Activated naive CD4-positive, alpha-beta T cell treated with anti-CD3 and anti-CD28 coated beads, Interleukin-2, amount 50 U/mL, for 72 hours (primary cell): ENCODE measurements at regions not wholly inside any gene's neighbourhood (a gene's known extent, or its start where the extent isn't known, plus 50 kb on each side); places are given as distances from the start of the nearest gene placed in this dataset.
"Not testable (repeated sequence)": the region's sequence is repeated elsewhere in the genome, so short reads cannot be mapped to it uniquely, and the experiment has no call there.

Experiments
- ATAC-seq, 2 donors: fragments of 150-1000 bp; cut with Tn5 transposase; 2 replicates each; pipeline ENCODE4 v1.10.0; 2021; ENCODE audit warnings: mild to moderate bottlenecking in 2 of 2, moderate library complexity in 2 of 2
- DNase-seq, 2 donors: peaks; one replicate each; pipeline ENCODE4 v3.0.0; 2021 to 2022; ENCODE audit warnings: low spot score in 2 of 2
- H3K27ac Mint-ChIP-seq, 2 donors: one replicate each; pipeline ENCODE4 v1.8.0; 2022; ENCODE audit warnings: mild to moderate bottlenecking in 2 of 2, mixed read lengths in 2 of 2
- H3K36me3 Mint-ChIP-seq, 2 donors: one replicate each; pipeline ENCODE4 v1.8.0; 2022; ENCODE audit warnings: mixed read lengths in 2 of 2
- H3K9me3 Mint-ChIP-seq, 2 donors: one replicate each; pipeline ENCODE4 v1.8.0; 2022; ENCODE audit warnings: mixed read lengths in 2 of 2

DNA sequence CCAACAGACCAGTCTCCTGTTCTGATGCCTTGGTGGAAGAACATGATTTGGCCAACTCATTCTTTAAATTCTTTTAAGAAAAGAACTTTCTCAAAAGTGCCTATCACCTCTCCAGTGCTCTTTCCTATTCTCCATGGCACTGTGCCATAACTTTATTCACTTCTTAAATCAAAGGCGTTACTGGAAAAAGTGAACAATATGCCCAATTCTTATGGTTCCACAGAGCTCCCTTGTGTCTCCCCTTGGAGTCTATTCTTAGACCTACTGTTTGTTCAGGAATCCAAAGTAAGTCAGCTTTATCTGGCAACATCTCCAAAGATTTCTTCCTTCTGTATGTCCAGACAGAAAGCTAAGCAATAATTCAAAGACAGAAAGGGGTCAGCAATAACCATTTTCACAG, 111.9 kb upstream of the MAGI3 start:
- no peaks in the 10 kb centered on the region for H3K9me3 Mint-ChIP-seq
- ATAC-seq (no peak), DNase-seq (no peak)
- no peak overlapping the region for H3K27ac Mint-ChIP-seq
- no peaks in the 10 kb centered on the region for H3K36me3 Mint-ChIP-seq

DNA sequence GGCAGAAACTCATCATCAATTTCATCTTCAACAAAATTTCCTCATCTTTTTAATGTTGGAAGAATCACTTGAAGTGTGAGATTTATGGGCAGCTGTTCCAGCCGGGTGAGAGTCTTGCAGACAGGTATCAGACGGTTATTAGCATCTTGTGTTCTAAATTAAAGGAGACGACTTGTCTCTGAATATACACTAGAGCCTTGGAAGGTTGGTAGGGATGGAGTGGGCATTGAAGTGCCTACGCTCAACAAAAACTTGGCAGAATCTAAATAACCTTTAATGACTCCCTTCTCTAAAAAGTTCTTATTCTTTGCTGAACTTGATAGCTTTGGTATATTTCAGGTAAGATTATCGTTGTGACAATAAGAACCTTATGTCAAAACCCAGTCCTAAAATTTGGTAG, 111.5 kb upstream of the MAGI3 start:
- no peak for DNase-seq
- Mint-ChIP-seq H3K36me3 (no peaks in the 10 kb centered on the region), H3K9me3 (no peaks in the 10 kb centered on the region), H3K27ac (no peak overlapping the region)
- ATAC-seq, result no peak

DNA sequence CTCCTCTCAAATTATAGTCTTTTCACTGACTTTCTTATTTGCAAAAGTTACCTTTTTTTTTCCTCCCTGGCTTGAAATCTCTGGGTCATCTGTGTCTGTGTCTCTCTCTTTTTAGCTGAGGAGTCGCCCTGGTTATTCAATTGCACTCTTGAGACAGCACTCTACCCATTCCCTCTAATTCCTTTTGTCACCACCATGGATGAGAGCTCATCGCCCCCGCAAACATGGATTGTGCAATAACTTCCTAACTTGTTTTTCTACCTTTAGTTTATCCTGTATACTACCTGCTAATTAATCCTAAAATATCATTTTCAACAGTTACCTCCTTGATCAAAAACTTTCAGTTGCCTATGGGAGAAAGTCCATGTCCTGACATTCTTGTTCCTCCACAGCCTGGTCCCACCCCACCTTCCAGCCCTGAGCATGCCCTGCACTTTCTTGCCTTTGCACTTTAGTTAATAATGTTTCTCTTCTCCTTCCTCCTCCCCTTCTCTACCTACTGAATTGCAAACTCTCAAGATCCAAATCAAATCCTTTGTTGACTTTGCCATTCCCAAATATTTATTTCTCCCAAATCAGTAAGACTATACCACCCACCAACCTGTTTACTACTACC, 110.4 kb upstream of the MAGI3 start:
- ATAC-seq, result no peak
- no peaks in the 10 kb centered on the region for H3K36me3 Mint-ChIP-seq

DNA sequence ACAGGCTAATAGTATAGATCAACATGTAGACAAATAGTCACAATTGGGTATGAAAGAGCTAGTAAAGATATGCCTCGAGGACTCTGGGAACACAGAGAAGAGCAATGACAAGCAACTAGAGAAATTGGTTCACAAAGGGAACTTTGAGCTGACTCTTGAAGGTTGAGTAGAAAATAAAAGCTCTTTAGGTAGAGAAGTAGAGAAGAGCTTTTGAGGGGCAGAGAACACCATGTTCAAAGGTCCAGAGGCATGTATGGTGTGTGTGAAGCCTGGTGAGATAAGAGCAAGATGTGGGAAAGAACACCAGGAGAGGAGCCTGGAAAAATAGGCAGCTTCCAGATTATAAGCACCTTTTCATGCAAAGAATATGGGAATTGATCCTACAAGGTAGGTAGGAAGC, 109.7 kb upstream of the MAGI3 start:
- DNase-seq (no peak), ATAC-seq (no peak)
- no peaks in the 10 kb centered on the region for H3K36me3 Mint-ChIP-seq

More for the DNA sequence above, 110.4 kb upstream of the MAGI3 start:
- no peaks in the 10 kb centered on the region for H3K9me3 Mint-ChIP-seq
- H3K27ac Mint-ChIP-seq, result no peak overlapping the region
- DNase-seq, result no peak

DNA sequence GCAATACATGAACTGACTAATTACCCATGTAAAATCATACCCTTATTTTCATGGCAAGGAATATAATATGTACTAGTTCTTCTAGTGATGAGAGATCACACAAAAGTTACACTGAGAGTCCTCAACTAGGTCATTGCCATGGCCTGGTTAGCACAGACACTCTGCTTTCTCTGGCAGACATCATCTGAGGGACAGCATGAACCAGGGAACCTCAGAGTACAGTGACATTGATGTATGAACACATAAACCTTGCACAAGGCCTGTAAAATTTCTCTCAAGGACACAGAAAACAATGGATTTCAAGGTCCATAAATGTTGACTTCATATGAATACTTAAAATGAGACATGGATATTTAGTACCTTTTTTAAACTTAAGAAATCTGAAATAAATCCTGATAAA, 108.8 kb upstream of the MAGI3 start:
- DNase-seq (no peak), ATAC-seq (no peak)
- Mint-ChIP-seq H3K36me3 (no peaks in the 10 kb centered on the region), H3K27ac (no peak overlapping the region), H3K9me3 (no peaks in the 10 kb centered on the region)

More for the DNA sequence above, 109.7 kb upstream of the MAGI3 start:
- Mint-ChIP-seq H3K9me3 (no peaks in the 10 kb centered on the region), H3K27ac (no peak overlapping the region)

DNA sequence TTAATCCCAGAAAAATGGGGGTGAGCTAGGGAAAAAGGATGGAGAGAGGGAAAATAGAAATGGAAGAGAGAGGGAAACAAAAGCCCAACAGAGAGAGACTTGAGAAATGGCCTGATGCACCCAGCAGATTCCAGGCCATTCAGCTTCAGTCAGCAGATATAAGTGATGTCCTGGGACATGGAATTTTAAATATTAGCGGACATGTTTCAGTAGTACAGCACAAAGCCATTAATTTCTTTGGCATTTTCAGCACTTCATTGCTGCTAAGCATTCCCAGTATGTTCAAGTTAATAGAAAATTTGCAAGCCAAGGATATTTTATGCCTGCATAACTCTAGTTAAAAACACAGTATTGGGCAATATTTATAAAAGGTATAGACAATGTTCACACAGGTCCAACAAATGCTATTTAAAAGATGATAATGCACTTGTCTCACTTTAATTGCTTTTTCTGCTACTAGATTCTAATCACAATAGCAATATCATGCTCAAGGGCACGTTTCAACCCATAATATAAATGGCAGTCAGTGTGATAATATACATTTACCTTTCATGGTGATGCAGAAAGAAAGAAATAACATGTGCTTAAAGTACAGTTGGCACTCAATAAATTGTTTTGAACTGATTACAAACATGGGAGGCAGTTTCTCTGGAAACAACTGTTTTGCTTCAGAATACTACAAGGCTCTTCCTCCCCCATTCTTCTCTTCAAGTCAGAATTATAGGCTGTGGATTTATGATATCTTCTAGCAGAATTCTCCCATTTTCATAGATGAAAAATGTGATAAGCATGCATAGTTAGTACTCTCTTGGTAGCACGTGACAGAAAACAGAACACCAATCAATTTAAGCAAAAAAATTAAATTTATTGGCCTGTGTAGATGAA, 108.1 kb upstream of the MAGI3 start:
- DNase-seq (no peak), ATAC-seq (no peak)
- H3K27ac Mint-ChIP-seq, result no peak overlapping the region
- H3K36me3 Mint-ChIP-seq, result no peaks in the 10 kb centered on the region
- no peaks in the 10 kb centered on the region for H3K9me3 Mint-ChIP-seq

DNA sequence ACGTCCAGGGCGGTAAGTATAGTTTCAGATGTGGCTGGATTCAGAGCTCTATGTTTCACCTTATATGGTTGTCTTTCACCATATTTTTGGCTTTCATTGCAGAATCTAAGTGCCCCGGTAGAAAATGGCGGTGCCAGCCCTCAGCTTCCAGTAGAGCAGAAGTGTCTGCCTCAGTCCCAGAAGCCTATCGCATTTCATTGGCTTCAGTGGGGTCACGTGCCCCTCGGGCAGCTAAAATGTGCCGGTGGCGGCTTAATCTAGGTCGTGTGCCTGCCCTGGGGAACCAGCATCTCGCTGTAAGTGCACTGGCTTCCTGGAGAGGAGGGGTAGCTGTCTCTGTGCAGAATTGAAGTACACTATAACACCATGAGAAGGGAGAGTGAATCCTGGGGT, 107.4 kb upstream of the MAGI3 start:
- Mint-ChIP-seq H3K27ac (no peak overlapping the region), H3K36me3 (no peaks in the 10 kb centered on the region), H3K9me3 (no peaks in the 10 kb centered on the region)
- no peak for DNase-seq
- ATAC-seq, result no peak

DNA sequence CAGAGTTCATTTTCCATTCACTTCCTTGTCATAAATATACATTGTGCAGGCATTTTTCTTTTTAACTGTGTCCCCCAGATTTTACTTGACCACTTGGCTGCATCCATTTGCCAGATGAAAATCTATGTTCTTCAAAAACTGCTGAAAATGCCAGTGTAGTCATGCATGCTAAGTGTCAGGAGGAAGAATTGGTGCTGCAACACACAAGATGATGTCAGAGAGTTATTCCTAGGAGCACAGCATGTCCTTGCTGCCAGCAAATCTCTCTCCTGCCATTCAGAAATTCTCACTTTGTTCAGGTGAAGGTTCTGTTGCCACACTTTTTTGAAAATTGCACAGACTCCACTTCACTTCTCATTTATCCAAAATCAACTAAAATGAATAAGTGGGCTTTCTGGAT, 106.4 kb upstream of the MAGI3 start:
- Mint-ChIP-seq H3K9me3 (no peaks in the 10 kb centered on the region), H3K27ac (no peak overlapping the region), H3K36me3 (no peaks in the 10 kb centered on the region)
- ATAC-seq (no peak), DNase-seq (no peak)

DNA sequence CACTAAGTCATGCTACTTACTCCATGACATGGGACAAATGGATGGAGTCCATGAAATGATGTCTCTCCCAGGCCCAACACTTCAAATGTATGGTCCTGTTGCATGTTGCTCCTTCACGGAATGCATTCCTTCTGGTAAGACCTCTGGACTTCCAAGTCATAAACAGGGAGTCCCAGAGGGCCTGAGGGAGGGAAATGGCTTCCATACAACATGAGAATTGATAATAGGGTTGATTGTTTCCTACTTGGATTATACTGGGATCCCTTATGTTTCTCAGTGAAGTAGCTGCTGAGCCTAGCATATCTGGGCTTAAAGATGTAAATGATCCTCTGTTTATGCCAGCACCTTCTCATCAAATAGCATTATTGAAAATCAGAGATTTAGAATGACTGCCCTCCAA, 104.2 kb upstream of the MAGI3 start:
- no peak overlapping the region for H3K27ac Mint-ChIP-seq
- H3K9me3 Mint-ChIP-seq, result no peaks in the 10 kb centered on the region
- no peak for DNase-seq
- H3K36me3 Mint-ChIP-seq, result no peaks in the 10 kb centered on the region
- ATAC-seq, result no peak

DNA sequence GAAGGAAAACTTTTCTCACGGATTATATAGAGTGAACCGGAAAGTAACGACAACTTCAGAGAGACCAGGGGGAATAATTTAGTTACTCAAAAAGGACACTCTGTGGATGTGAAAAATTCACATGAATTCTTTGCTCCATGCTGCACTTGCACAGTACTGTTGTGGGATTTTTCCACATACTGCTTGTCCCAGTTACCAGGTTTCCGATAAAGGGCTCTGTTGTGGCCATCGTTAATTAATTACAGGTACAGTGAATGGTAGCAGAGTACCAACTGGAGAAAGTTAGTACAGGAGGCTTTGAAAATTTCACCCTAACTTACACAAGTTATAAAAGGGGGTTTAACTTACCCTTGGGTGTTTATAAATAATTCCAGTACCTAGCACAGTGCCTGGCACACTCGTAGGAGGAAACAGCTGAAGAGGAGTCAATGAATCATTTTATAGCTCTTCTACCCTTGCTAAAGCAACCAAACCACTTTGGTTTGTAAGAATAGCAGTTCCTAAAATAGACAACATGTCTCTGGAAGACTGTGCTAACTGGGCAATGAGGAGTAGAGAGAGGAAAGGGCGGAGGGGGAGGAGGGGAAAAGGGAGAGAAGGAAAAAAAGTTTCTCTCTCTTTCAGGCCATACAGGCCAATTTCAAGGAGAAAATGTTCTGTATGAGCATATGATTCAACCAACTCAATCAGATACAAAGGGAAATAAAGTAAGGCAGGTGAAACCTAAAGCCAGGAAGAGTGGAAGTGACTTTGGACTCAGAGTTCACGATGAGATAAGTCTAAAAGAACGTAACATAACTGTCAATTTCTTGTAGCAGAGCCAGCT, 98.3 kb upstream of the MAGI3 start:
- Mint-ChIP-seq H3K27ac (no peak overlapping the region), H3K9me3 (no peaks in the 10 kb centered on the region), H3K36me3 (no peaks in the 10 kb centered on the region)
- DNase-seq (no peak), ATAC-seq (no peak)

DNA sequence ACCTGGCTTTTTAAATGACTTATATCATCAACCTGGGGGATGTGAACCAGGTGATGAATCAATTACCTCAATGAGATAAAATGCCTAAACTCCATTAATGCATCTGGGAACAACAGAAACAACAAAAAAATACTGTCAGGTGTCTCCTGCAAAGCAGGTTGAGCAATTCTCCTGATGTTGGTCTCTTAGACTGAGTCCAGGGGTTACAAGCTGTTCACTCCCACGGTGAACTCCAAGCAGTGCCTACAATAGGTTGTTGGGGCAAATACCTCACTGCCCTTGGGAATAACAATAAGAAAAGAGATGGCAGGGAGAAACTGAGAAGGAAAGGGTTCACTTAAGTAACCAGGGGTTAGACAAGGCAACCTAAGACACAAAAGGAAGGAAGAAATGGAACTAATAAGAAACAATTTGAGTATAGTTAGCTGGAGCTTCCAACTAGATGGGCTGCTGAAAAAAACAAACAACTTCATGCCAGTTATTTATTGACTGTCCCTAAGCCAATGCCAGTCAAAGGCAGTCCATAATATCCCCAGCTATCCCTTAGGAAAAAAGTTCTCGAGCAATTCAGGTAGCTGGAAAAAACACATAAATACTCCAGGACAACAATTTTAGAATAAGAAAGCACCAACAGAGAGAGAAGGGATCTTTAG, 97.6 kb upstream of the MAGI3 start:
- DNase-seq (no peak), ATAC-seq (no peak)
- H3K36me3 Mint-ChIP-seq, result no peaks in the 10 kb centered on the region
- no peaks in the 10 kb centered on the region for H3K9me3 Mint-ChIP-seq
- H3K27ac Mint-ChIP-seq, result no peak overlapping the region

DNA sequence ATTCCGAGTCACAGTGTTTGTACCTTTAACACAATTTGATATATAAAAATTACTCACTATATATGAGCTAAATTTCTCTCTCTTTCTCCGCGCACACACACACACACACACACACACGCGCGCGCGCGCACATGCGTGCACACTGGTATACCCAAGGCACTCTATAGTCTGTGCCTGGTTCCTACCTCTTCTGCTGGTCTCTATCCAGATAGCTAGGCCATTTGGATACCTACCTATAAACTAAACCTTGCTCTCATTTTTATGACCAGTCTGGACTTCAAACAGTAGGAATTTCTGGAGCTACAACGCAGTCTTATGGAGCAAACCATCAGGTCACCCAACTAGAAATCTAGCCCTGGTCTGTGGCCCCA, 97.1 kb upstream of the MAGI3 start:
- ATAC-seq, result no peak
- Mint-ChIP-seq H3K9me3 (no peaks in the 10 kb centered on the region), H3K36me3 (no peaks in the 10 kb centered on the region), H3K27ac (no peak overlapping the region)
- DNase-seq, result no peak

DNA sequence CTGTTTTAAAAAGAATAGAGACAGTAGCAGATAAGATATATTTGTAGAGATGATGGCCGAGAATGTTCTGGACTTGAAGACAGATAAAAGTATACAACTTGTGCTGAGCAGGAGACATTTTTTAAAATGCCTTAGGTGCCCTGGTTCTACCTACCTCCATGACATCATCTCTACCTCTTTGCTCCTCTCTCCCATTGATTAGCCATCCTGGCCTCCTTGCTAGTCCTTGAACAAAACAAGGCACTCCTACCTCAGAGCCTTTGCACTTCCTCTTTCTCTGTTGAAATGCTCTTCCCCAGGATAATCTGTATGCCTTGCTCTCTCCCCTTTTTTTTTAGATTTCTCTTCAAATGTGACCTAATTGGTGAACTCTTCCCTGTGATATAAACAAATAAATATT, 92.6 kb upstream of the MAGI3 start:
- no peaks in the 10 kb centered on the region for H3K36me3 Mint-ChIP-seq
- DNase-seq (no peak), ATAC-seq (no peak)
- no peak overlapping the region for H3K27ac Mint-ChIP-seq
- no peaks in the 10 kb centered on the region for H3K9me3 Mint-ChIP-seq

DNA sequence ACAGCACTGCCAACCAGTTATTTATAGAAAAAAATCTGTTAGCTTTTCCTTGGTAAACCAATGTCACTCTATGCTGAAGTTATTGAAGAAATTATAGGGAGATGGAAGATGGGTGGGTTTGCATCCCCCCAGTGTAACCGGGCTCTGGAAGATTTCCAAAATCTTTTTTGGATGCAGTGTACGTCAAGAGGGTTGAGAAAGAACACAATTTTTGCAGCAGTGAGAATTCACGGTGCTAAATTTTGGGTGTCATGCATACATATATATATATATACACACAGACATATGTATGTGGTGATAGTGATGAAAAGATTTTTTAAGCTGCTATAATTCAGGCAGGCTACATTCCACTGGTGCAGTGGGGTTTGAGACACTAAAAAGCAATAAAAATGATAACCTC, 91.4 kb upstream of the MAGI3 start:
- Mint-ChIP-seq H3K27ac (no peak overlapping the region), H3K9me3 (no peaks in the 10 kb centered on the region), H3K36me3 (no peaks in the 10 kb centered on the region)
- no peak for DNase-seq
- no peak for ATAC-seq

DNA sequence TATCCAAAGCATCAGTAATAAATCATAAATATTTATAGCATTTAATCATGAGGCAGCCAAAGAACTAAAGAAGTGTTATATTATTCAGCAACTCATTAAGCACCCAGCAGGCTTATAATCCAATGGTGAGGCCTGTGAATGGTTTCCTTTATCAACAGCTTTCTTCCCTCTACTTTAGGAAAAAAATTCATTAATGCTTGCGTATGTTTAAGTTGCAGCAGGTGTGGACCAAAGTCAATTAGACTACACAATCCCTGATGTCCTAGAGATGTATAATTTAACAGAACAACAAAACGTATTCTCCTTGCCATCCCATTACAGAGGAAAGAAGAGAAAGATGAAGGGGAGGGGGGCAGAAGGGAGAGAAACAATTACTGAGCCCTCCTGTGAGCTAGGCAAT, 87.7 kb upstream of the MAGI3 start:
- H3K36me3 Mint-ChIP-seq, result no peaks in the 10 kb centered on the region
- no peak overlapping the region for H3K27ac Mint-ChIP-seq
- H3K9me3 Mint-ChIP-seq, result no peaks in the 10 kb centered on the region
- ATAC-seq (no peak), DNase-seq (no peak)

DNA sequence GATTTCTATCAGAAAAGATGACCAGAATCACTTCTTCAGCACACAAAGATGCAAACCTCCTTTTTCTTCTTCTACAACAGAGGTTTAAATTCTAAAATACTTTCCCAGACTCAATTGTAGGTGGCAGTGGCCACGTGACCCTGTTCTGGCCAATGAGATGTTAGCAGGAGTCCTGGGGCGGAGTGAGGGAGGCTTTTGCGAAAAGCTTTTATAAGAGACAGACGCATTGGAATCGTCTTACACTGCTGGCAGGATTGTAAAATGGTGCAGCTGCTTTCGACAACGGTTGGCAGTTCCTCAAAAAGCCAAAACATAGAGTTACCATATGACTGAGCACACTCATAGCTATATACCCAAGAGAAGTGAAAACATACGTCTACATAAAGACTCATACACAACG, 87.0 kb upstream of the MAGI3 start:
- H3K27ac Mint-ChIP-seq, result no peak overlapping the region
- no peaks in the 10 kb centered on the region for H3K9me3 Mint-ChIP-seq
- no peaks in the 10 kb centered on the region for H3K36me3 Mint-ChIP-seq
- no peak for DNase-seq
- ATAC-seq, result no peak

DNA sequence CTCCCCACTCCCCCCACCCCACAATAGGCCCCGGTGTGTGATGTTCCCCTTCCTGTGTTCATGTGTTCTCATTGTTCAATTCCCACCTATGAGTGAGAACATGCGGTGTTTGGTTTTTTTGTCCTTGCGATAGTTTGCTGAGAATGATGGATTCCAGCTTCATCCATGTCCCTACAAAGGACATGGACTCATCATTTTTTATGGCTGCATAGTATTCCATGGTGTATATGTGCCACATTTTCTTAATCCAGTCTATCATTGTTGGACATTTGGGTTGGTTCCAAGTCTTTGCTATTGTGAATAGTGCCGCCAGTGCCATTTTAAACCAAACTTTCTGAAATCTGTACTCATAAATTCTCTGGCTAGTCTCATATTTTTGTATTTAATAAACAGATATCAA, 85.3 kb upstream of the MAGI3 start:
- H3K36me3 Mint-ChIP-seq, DNase-seq, H3K9me3 Mint-ChIP-seq, H3K27ac Mint-ChIP-seq, ATAC-seq: not testable (repeated sequence)
